H9 (cell line): ENCODE measurements at regions not wholly inside any gene's neighbourhood (a gene's known extent, or its start where the extent isn't known, plus 50 kb on each side); places are given as distances from the start of the nearest gene placed in this dataset.

Experiments
- DNase-seq: peaks from one replicate; pipeline ENCODE4 v3.0.0-alpha.2; 2017
- H2AFZ ChIP-seq: one replicate; pipeline ENCODE4 v1.6.1; 2013; ENCODE audit warnings: mild to moderate bottlenecking, low read length, control low read depth, moderate library complexity
- H2AK5ac ChIP-seq: 2 replicates; pipeline ENCODE4 v1.6.1; 2013; ENCODE audit warnings: low read length, control low read depth, mixed read lengths; ENCODE audit not compliant: insufficient read length
- H2BK120ac ChIP-seq: one replicate; pipeline ENCODE4 v1.6.1; 2013; ENCODE audit warnings: low read depth, mild to moderate bottlenecking, low read length, control low read depth, inconsistent platforms; ENCODE audit not compliant: poor library complexity, severe bottlenecking
- H2BK12ac ChIP-seq: 2 replicates; pipeline ENCODE4 v1.6.1; 2013; ENCODE audit warnings: low read length, control low read depth, mixed read lengths, low read depth; ENCODE audit not compliant: insufficient read length
- H2BK15ac ChIP-seq: 2 replicates; pipeline ENCODE4 v1.6.1; 2013; ENCODE audit warnings: low read depth, low read length, control low read depth
- H2BK20ac ChIP-seq: one replicate; pipeline ENCODE4 v1.6.1; 2013; ENCODE audit warnings: low read depth, mild to moderate bottlenecking, low read length, control low read depth, inconsistent platforms; ENCODE audit not compliant: poor library complexity, severe bottlenecking
- H2BK5ac ChIP-seq: 2 replicates; pipeline ENCODE4 v1.6.1; 2013; ENCODE audit warnings: low read length, control low read depth, mixed read lengths; ENCODE audit not compliant: insufficient read length
- H3K14ac ChIP-seq: 2 replicates; pipeline ENCODE4 v1.6.1; 2013; ENCODE audit warnings: low read length, control low read depth; ENCODE audit not compliant: insufficient read depth
- H3K18ac ChIP-seq: 2 replicates; pipeline ENCODE4 v1.6.1; 2013; ENCODE audit warnings: low read depth, mild to moderate bottlenecking, mixed read lengths, low read length, control low read depth; ENCODE audit not compliant: insufficient read length
- H3K23ac ChIP-seq: 2 replicates; pipeline ENCODE4 v1.6.1; 2013; ENCODE audit warnings: low read length, control low read depth, mixed read lengths, low read depth; ENCODE audit not compliant: insufficient read length
- H3K23me2 ChIP-seq: 2 replicates; pipeline ENCODE4 v1.6.1; 2013; ENCODE audit warnings: low read depth, mild to moderate bottlenecking, mixed read lengths, low read length, control low read depth; ENCODE audit not compliant: insufficient read length, poor library complexity, severe bottlenecking
- H3K27ac ChIP-seq: 2 replicates; pipeline ENCODE4 v1.5.1; 2013; ENCODE audit warnings: low read length, control low read depth, mixed read lengths, low read depth; ENCODE audit not compliant: insufficient read length
- H3K27me3 ChIP-seq: 2 replicates; pipeline ENCODE4 v1.6.1; 2013; ENCODE audit warnings: low read length, control low read depth, inconsistent platforms; ENCODE audit not compliant: insufficient read depth
- H3K4ac ChIP-seq: 2 replicates; pipeline ENCODE4 v1.6.1; 2013; ENCODE audit warnings: low read depth, mild to moderate bottlenecking, control low read depth, inconsistent platforms, low read length, moderate library complexity
- H3K4me1 ChIP-seq: 2 replicates; pipeline ENCODE4 v1.6.1; 2013; ENCODE audit warnings: low read length, control low read depth, inconsistent platforms; ENCODE audit not compliant: insufficient read depth
- H3K4me2 ChIP-seq: 2 replicates; pipeline ENCODE4 v1.6.1; 2013; ENCODE audit warnings: low read length, control low read depth, mixed read lengths; ENCODE audit not compliant: insufficient read length, insufficient read depth
- H3K56ac ChIP-seq: 2 replicates; pipeline ENCODE4 v1.6.1; 2013; ENCODE audit warnings: low read depth, mild to moderate bottlenecking, mixed read lengths, low read length, control low read depth; ENCODE audit not compliant: insufficient read length
- H3K79me1 ChIP-seq: 2 replicates; pipeline ENCODE4 v1.6.1; 2013; ENCODE audit warnings: low read depth, mild to moderate bottlenecking, moderate library complexity, low read length, control low read depth, inconsistent platforms; ENCODE audit not compliant: insufficient read depth, poor library complexity, severe bottlenecking
- H3K79me2 ChIP-seq: 2 replicates; pipeline ENCODE4 v1.6.1; 2013; ENCODE audit warnings: low read length, control low read depth, inconsistent platforms; ENCODE audit not compliant: insufficient read depth
- H3K9ac ChIP-seq: 2 replicates; pipeline ENCODE4 v1.6.1; 2013; ENCODE audit warnings: low read length, control low read depth, mixed read lengths; ENCODE audit not compliant: insufficient read length; ENCODE audit errors: extremely low read depth
- H3K9me3 ChIP-seq: one replicate; pipeline ENCODE4 v1.6.1; 2013; ENCODE audit warnings: low read depth, low read length, inconsistent platforms; ENCODE audit not compliant: control insufficient read depth
- H3T11ph ChIP-seq: one replicate; pipeline ENCODE4 v1.6.1; 2013; ENCODE audit warnings: mild to moderate bottlenecking, low read length, control low read depth, inconsistent platforms
- H4K20me1 ChIP-seq: one replicate; pipeline ENCODE4 v1.6.1; 2013; ENCODE audit not compliant: control insufficient read depth, insufficient read length, insufficient read depth
- H4K5ac ChIP-seq: 2 replicates; pipeline ENCODE4 v1.6.1; 2013; ENCODE audit warnings: low read depth, mild to moderate bottlenecking, mixed read lengths, low read length, control low read depth; ENCODE audit not compliant: insufficient read length
- H4K8ac ChIP-seq: replicated peaks from 2 replicates; pipeline ENCODE4 v1.6.1; 2013; ENCODE audit warnings: low read length, control low read depth, mixed read lengths, low read depth; ENCODE audit not compliant: insufficient read length
- H4K91ac ChIP-seq: 2 replicates; pipeline ENCODE4 v1.6.1; 2013; ENCODE audit warnings: low read depth, mild to moderate bottlenecking, moderate library complexity, mixed read lengths, low read length, control low read depth; ENCODE audit not compliant: insufficient read length
- H3K27ac Mint-ChIP-seq, 3 experiments: 2 replicates in 2 of 3; 3 replicates in 1 of 3; pipeline ENCODE4 v1.8.0; 2020 to 2021; ENCODE audit warnings: mixed read lengths in 3 of 3, mild to moderate bottlenecking in 1 of 3, moderate library complexity in 1 of 3
- H3K27me3 Mint-ChIP-seq: 2 replicates; pipeline ENCODE4 v1.8.0; 2021; ENCODE audit warnings: low read depth, mild to moderate bottlenecking, moderate library complexity, mixed read lengths
- H3K36me3 Mint-ChIP-seq, 3 experiments: 2 replicates in 2 of 3; 3 replicates in 1 of 3; pipeline ENCODE4 v1.8.0; 2020 to 2021; ENCODE audit warnings: low read depth in 3 of 3, mixed read lengths in 3 of 3; ENCODE audit not compliant: insufficient read depth in 1 of 3
- H3K4me1 Mint-ChIP-seq, 2 experiments: 2 replicates each; pipeline ENCODE4 v1.8.0; 2020; ENCODE audit warnings: mixed read lengths in 2 of 2
- H3K4me3 Mint-ChIP-seq, 2 experiments: 2 replicates in 1 of 2; 3 replicates in 1 of 2; pipeline ENCODE4 v1.8.0; 2020 to 2021; ENCODE audit warnings: mild to moderate bottlenecking in 2 of 2, mixed read lengths in 2 of 2, moderate library complexity in 1 of 2
- H3K9me3 Mint-ChIP-seq, 2 experiments: 2 replicates in 1 of 2; 3 replicates in 1 of 2; pipeline ENCODE4 v1.8.0; 2020; ENCODE audit warnings: mild to moderate bottlenecking in 2 of 2, mixed read lengths in 2 of 2, moderate library complexity in 1 of 2
- CTCF ChIP-seq: fragments of 200-600 bp; sonication (generic); conservative IDR thresholded peaks from 3 replicates; pipeline ENCODE4 v1.8.0; 2021; ENCODE audit warnings: antibody characterized with exemption, mild to moderate bottlenecking
- WGBS: extraction: QIAGEN DNeasy Blood & Tissue Kit; methylation state at CpG from one replicate; pipeline ENCODE4 v1.1.7; 2013; ENCODE audit warnings: missing lambda C conversion rate, low lambda C conversion rate, mixed read lengths; ENCODE audit not compliant: insufficient read length; ENCODE audit errors: extremely low coverage; 5-methylcytosine and 5-hydroxymethylcytosine counted together

GRCh38 chr2:239768907-239769553, 256.1 kb downstream of the NDUFA10 start:
- Histone ChIP-seq H3K9ac (no peak overlapping the region), H3K14ac (no peak overlapping the region), H3K23ac (no peak overlapping the region), H3K79me1 (no peaks in the 10 kb centered on the region), H3K56ac (no peak overlapping the region), H4K8ac (no peak overlapping the region), H2BK5ac (no peak overlapping the region), H3K79me2 (no peaks in the 10 kb centered on the region), H3T11ph (no peak overlapping the region), H2BK15ac (no peak overlapping the region), H3K4me1 (no peaks in the 10 kb centered on the region), H4K91ac (no peak overlapping the region), H2AFZ (no peak overlapping the region), H3K27me3 (no peaks in the 10 kb centered on the region), H3K18ac (no peak overlapping the region), H3K9me3 (no peaks in the 10 kb centered on the region), H4K20me1 (no peaks in the 10 kb centered on the region), H3K4me2 (no peak overlapping the region), H4K5ac (no peak overlapping the region), H2BK12ac (no peak overlapping the region), H2BK120ac (no peak overlapping the region), H3K4ac (no peak overlapping the region), H2BK20ac (no peak overlapping the region), H3K23me2 (no peaks in the 10 kb centered on the region), H2AK5ac (no peak overlapping the region), H3K27ac (no peak overlapping the region)
- peaks cover 8 to 10% of the 10 kb centered on the region in 2 experiments; a peak in 4 of 5 replicates for H3K9me3 Mint-ChIP-seq
- peaks cover 16% of the 10 kb centered on the region for H3K27me3 Mint-ChIP-seq
- no peak overlapping the region for H3K4me3 Mint-ChIP-seq
- H3K4me1 Mint-ChIP-seq = no peaks in the 10 kb centered on the region
- H3K27ac Mint-ChIP-seq = no peak overlapping the region; a peak in 1 of 7 replicates
- H3K36me3 Mint-ChIP-seq = peaks cover 0 to 2% (median 0%) of the 10 kb centered on the region in 3 experiments; a peak in 1 of 7 replicates
- WGBS = no CpG with 5 or more reads among the region's 10 CpGs
- no peak for TF ChIP-seq CTCF
- no peak for DNase-seq
